ENCODE measurements at regions not wholly inside any gene's neighbourhood (a gene's known extent, or its start where the extent isn't known, plus 50 kb on each side); places are given as distances from the start of the nearest gene placed in this dataset.

DNA sequence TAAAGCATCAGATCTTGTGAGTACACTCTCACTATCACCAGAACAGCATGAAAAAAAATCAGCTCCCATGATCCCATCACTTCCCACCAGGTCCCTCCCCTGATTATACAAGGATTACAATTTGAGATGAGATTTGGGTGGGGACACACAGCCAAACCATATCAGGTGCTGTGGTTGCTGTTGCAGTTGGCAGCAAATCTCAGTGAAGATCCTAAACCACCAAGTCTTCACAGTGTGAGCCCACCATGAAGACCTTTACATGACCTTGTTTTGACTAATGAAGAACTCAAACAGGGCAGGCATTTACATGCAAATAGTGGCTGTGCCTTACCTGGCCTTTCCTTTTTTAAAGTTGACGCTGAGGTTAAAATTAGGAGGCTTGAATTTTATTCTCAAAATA, 242.6 kb downstream of the ACTR3B start:
- TF ChIP-seq, protein P1, sequence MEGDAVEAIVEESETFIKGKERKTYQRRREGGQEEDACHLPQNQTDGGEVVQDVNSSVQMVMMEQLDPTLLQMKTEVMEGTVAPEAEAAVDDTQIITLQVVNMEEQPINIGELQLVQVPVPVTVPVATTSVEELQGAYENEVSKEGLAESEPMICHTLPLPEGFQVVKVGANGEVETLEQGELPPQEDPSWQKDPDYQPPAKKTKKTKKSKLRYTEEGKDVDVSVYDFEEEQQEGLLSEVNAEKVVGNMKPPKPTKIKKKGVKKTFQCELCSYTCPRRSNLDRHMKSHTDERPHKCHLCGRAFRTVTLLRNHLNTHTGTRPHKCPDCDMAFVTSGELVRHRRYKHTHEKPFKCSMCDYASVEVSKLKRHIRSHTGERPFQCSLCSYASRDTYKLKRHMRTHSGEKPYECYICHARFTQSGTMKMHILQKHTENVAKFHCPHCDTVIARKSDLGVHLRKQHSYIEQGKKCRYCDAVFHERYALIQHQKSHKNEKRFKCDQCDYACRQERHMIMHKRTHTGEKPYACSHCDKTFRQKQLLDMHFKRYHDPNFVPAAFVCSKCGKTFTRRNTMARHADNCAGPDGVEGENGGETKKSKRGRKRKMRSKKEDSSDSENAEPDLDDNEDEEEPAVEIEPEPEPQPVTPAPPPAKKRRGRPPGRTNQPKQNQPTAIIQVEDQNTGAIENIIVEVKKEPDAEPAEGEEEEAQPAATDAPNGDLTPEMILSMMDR (conservative IDR thresholded peaks at IDR 0.05; ENCODE audit: low read depth, low read length), result no peak
- TF ChIP-seq MAFK (IDR thresholded peaks at IDR 0.05; ENCODE audit: low read depth, low read length), result no peak
- no peak for TF ChIP-seq RFX5 (IDR thresholded peaks at IDR 0.05; ENCODE audit: low read depth, low read length)
- no peak for TF ChIP-seq SMC3 (IDR thresholded peaks at IDR 0.05; ENCODE audit: low read depth, low read length)
- TF ChIP-seq POLR2A (IDR thresholded peaks at IDR 0.05; ENCODE audit: low read depth, low read length), result no peak
- no peak for TF ChIP-seq FOS (IDR thresholded peaks at IDR 0.05; ENCODE audit: low read depth, low read length)
- TF ChIP-seq, protein P2, sequence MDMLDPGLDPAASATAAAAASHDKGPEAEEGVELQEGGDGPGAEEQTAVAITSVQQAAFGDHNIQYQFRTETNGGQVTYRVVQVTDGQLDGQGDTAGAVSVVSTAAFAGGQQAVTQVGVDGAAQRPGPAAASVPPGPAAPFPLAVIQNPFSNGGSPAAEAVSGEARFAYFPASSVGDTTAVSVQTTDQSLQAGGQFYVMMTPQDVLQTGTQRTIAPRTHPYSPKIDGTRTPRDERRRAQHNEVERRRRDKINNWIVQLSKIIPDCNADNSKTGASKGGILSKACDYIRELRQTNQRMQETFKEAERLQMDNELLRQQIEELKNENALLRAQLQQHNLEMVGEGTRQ (IDR thresholded peaks at IDR 0.05; ENCODE audit: low read depth, low read length), result no peak
- no peak for TF ChIP-seq BHLHE40 (IDR thresholded peaks at IDR 0.05; ENCODE audit: low read depth, low read length)
- no peak for TF ChIP-seq MXI1 (IDR thresholded peaks at IDR 0.05; ENCODE audit: borderline replicate concordance, low read depth, low read length)
- TF ChIP-seq CHD1 (IDR thresholded peaks at IDR 0.05; ENCODE audit: low read depth, low read length), result no peak
- TF ChIP-seq RAD21 (IDR thresholded peaks at IDR 0.05; ENCODE audit: low read length), result no peak
- TF ChIP-seq CEBPB (IDR thresholded peaks at IDR 0.05; ENCODE audit: low read depth, low read length), result no peak
- TF ChIP-seq RCOR1 (IDR thresholded peaks at IDR 0.05; ENCODE audit: insufficient replicate concordance, low read length), result no peak
